ENCODE measurements at regions not wholly inside any gene's neighbourhood (a gene's known extent, or its start where the extent isn't known, plus 50 kb on each side); places are given as distances from the start of the nearest gene placed in this dataset.

DNA sequence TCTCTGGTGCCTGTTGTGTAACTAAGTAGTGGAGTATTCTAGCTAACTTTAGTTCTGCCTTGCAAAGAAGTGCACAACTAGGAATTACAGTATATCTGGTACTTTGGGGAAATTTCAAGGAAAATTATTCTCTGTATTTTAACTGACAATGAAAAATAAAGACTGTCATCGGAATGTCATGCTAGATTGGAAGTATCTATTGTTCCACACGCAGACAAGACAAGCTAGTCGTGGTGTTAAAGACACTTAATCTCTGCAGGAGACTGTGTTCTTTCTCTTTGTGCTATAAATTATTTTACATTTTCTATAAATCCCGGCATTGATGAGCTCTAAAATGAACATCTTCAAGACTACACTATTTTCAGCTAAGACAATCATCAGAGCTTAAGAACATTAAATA is 1068.8 kb upstream of the ADGRL4 start:
- DNase-seq, result no peak

GRCh38 chr1:80072563-80072962 is 1066.0 kb upstream of the ADGRL4 start:
- DNase-seq, result no peak

GRCh38 chr1:80066060-80066459 is 1059.5 kb upstream of the ADGRL4 start:
- peak; percentile 71 for DNase-seq

DNA sequence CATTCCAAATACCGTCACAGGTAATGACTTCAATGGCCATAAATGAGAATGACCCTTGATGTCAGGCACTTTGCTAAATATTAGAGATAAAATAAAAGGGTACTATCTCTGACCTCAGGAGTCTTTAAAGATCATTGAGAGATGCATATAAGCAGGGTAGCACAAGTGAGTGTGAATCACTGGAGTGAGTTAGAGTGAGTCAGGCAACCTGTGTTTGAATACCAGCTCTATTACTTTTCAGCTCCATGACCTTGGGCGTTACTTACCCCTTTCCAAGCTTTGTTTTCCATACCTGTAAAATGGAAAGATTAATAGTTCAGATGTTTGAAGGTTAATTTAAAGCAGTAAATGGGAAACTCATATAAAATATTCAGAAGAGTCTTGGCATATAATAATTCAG is 1058.0 kb upstream of the ADGRL4 start:
- no peak for DNase-seq

DNA sequence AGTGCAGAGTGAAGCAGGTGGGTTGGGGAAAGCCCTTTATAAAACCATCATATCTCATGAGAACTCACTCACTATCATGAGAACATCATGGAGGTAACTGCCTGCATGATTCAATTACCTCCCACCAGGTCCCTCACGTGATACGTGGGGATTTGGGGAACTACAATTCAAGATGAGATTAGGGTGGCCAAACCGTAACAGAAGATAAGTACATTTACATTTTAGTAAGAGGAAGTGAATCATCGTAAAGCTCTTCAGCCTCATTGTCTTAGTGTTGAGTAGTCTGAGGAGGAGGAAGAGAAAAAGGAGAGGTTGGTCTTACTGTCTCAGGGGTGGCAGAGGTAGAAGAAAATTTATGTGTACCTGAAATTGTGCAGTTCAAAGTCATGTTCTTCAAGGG is 1053.4 kb upstream of the ADGRL4 start:
- DNase-seq, result no peak

GRCh38 chr1:80056179-80056578 is 1049.6 kb upstream of the ADGRL4 start:
- no peak for DNase-seq

- peak; percentile 93 for DNase-seq
Observed at GRCh38 chr1:80054129-80054528, 1047.6 kb upstream of the ADGRL4 start.

DNA sequence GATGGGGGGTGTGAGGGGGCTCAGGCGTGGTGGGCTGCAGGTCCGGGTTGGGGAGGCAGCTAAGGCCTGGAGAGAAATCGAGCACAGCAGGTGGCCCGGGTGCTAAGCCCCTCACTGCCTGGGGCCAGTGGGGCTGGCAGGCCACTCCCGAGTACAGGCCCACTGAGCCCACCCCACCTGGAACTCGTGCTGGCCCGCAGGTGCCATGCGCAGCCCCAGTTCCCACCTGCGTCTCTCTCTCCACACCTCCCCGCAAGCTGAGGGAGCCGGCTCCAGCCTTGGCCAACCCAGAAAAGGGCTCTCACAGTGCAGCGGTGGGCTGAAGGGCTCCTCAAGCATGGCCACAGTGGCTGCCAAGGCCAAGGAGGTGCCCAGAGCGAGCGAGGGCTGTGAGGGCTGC is 1047.1 kb upstream of the ADGRL4 start:
- no peak for DNase-seq

DNA sequence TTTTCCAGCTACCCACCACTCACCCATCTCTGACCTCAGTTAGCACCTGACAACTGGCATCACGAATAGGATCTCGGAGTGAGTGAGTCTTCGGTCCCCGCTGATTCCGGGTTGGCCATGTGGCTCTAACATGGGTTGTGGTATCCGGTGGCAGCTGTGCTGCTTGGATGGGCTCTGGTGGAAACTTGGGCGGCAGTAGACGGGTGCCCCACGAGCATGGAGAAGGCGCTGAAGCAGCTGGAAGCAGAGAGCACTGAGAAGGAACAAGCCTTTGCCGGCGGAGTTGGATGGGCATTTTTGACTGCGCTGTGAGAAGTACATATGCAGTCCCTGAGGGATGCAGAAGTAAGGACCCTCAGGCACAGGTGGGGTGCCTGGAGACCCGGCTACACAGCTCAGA is 1044.0 kb upstream of the ADGRL4 start:
- DNase-seq, result no peak

DNA sequence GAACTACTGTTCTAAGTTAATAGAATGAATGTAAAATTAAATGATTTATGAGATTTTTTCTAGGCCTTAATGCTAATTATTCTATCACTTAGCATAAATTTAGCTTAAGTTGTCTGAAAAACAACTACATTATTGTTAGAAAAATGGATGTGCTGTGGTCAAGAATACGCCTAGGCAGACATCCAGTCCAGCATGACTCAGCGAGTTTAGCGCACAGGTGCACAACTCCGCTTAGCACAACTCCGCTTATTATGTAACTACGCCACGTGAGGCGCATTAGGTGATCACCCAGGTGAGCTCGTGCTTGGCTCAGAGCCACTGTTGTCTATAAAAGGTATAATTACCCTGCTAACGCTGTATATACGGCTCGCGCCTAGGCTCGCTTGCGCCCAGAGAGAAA is 1043.6 kb upstream of the ADGRL4 start:
- no peak for DNase-seq

GRCh38 chr1:80048716-80049115 is 1042.2 kb upstream of the ADGRL4 start:
- DNase-seq, result no peak

DNA sequence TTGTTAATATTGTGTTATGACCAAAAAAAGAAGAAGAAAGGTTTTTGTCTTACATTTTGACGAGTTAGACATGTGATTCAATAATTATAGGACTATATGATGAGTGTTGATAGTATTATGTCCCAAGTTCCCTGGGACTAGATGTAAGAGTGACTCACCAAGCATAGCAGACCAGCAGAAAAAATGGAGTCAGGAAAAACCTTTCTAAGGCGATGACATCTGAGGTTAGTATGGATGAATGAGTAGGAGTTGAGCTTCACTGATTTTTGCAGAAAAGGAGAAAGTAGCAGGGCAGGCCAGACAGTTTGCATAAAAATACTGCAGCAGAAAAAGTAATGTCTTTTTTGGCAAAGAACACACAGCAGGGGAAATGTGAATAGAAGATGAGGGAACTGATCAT is 1041.3 kb upstream of the ADGRL4 start:
- DNase-seq, result no peak

DNA sequence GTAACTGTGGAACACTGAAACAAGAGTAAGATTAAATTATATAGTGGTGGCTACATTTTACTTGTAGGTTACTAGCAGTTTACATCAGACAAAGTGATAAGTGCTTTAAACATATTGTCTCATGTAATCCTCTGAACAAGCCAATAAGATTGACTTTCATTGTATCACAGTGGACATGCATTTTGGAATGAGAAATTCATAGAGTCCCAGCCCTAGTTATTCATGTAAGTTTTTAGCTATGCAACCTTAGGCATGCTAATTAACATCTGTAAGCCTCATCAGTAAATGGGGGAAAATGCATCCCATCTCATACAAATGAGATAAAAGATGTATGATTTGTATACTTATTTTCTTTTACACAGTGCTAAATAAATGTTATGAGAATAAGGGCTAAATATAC is 1038.1 kb upstream of the ADGRL4 start:
- no peak for DNase-seq

DNA sequence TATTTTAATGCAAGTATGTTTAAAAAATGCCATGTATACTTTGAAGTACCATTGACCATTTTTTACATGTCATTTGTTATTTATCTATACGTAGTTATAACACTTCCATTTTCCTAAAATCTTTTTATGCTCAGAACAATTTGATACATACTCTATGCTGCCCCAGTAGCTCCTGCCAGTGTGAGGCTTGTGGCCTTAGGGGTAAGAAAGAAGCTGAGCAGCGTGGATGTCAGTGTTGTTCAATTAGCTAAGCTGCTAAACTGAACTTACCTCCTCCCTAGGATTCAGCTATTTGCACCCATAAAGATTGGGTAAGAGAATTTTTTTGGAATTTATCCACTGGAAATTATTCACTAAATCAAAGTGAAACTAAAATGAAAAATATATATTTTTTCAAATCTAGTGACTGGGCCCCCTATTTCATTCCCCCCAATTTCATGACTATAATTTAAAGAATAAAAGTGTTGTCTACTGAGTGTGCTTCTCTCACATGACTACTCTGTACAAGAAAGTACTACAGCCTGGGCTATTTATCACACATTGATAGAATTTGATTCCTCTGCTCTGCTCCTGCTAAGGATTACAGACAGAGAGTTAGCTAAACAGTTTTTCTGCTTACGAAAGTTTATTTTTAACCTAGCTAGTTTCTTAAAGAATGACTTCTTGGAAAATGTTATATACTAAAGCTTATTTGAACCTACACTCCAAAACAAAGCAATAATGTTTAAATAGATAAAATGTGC is 1030.3 kb upstream of the ADGRL4 start:
- no peak for DNase-seq

DNA sequence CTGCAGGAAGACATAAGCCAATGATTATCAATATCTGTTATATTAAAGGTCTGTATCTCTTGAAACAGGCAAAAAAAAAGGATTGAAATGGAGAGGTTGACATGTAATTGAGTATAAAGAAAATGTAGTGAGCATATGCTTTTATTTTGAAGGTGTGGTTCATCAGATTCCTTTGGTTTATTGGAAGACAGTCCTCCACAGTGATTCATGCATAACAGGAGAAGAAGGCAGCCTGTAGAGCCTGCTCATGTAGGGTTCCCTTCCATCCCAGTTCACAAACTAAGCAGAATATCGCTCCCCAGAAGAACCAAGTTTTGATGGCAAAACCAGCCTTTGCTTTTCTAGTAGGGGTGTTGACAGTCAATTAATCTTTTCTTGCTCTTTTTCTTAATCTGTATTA is 1016.8 kb upstream of the ADGRL4 start:
- no peak for DNase-seq

DNA sequence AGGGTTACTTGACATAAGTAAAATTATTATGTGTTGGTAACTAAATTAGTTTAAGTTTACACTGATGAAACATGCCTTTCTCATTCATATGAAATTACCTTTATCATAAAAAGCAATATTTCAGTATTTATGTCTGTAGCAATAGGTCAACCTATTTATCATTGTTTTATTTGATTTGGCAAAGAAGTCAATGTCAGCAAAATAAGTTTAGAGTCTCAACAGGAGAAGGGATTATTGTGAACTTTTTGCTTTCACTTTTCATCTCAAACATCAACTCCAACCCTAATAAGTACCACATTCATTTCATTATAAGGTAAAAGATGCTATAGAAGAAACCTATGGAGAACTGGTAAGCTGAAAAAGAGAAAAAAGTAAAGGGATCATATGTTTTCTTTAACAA is 1015.4 kb upstream of the ADGRL4 start:
- no peak for DNase-seq

GRCh38 chr1:80018348-80018747 is 1011.8 kb upstream of the ADGRL4 start:
- DNase-seq, result no peak

DNA sequence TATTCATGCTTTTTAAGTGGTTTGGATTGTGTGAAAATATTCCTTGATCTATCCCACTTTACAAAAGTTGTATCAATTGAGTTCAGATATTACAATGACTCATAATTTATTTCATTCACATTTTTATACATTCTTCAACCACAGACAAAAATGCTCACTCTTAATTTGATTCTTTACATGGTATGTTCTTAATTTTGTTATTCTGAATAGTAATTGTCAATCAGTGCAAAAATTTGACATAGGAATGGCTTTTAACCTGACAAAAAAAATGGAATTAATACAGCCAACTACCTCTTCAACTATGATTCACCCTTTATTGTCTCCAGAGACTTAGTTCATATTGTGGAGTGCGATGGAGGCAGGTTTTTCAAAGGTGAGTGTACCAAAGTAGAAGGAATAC is 1002.4 kb upstream of the ADGRL4 start:
- DNase-seq, result no peak

GRCh38 chr1:80003250-80003649 is 996.7 kb upstream of the ADGRL4 start:
- no peak for DNase-seq

DNA sequence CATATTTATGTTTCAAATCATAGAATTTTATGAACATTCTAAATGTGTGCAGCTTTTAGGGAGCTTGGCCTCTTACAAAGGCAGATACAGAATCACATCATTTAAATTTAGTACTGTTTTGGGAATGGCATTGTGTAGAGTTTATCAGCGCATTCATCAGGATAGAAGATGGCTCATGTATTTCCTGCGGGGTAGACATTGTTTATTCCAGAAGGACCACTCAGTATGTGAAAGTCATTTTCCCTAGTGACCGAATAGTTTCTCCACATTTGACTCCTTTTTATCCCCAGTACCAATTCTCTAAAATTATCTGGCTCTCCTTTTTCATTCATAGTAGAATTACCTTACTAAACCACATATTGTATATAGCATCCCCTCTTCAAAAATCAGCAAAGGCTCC is 981.9 kb upstream of the ADGRL4 start:
- DNase-seq, result no peak

- no peak for DNase-seq
Observed at GRCh38 chr1:79982211-79982610, 975.7 kb upstream of the ADGRL4 start.

DNA sequence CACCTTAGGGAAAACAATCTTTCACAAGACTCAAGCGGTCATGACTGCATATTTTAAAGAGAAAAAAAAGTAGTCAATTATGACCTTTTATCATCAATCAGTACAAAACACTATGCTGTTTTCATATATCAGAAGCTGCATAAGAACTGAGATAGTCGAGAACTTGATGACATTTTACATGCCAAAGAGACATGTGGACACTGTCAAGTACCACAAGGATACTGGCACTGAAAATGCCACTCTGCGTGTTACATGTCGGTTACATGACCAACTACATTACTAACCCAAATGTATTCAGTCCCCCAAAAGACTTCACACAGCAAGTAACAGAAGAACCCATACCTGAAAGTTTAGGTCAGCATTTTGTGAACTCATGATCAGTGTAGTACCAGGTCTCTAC is 975.0 kb upstream of the ADGRL4 start:
- no peak for DNase-seq

- DNase-seq, result no peak
Observed at GRCh38 chr1:79979346-79979745, 972.8 kb upstream of the ADGRL4 start.

DNA sequence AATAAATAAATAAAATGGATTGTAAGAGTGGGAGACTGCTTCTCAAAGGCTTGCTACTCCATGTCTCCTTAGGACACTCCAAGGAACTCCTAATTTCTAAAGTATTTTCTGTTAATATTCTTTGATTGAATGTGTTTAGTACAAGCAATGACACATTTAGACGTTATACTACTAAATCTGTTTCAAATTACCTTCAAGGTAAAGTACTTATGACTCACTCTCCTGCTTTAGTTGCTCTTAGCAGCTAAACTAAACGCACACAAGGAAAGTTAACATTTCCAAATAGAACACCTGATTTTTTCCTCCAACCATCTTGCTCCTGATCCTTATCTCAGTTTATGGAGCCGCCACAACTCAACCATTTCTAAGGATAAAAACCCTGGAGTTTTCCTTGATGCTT is 969.8 kb upstream of the ADGRL4 start:
- no peak for DNase-seq

GRCh38 chr1:79974659-79975058 is 968.1 kb upstream of the ADGRL4 start:
- no peak for DNase-seq

DNA sequence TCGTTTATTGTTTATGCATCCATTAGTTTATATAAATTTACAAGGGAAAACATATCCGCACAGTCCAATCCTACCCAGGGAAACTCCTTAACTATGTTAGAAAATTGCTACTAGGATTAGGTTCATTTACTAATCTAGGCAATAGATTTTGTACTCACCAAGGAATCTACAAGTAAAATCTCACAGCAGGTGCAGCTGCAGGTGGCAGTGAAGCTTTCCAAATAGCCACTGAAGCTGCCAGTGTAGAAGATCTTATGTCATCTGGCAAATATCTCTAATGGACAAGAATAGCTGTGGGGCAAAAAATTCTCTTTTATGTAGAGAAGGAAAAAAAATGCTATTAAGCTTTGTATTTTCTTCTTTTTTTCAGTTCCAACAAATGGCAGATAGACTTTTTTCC is 963.4 kb upstream of the ADGRL4 start:
- peak; percentile 18 for DNase-seq
